ENCODE measurements at regions not wholly inside any gene's neighbourhood (a gene's known extent, or its start where the extent isn't known, plus 50 kb on each side); places are given as distances from the start of the nearest gene placed in this dataset.

DNA sequence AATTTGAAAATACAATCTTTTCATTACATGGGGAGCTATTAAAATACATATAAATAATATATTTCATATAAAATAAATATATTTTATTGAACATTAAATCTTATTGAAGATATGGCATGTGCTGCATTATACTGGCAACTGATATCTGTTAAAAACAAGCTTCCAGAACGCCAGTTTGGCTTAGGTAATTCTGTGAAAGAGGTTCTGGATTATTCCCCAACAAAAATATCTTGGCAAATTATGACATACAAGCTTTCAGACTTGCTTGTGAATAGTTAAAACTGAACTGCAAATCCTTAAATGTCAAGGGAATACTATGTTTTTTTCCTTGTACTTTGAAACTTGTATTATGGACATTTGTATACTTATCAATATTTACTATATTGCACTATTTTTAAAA, 210.2 kb upstream of the LCORL start:
- POLR2A ChIA-PET = no interaction called here
- CTCF ChIA-PET = no interaction called here
- TF ChIP-seq, protein P1, sequence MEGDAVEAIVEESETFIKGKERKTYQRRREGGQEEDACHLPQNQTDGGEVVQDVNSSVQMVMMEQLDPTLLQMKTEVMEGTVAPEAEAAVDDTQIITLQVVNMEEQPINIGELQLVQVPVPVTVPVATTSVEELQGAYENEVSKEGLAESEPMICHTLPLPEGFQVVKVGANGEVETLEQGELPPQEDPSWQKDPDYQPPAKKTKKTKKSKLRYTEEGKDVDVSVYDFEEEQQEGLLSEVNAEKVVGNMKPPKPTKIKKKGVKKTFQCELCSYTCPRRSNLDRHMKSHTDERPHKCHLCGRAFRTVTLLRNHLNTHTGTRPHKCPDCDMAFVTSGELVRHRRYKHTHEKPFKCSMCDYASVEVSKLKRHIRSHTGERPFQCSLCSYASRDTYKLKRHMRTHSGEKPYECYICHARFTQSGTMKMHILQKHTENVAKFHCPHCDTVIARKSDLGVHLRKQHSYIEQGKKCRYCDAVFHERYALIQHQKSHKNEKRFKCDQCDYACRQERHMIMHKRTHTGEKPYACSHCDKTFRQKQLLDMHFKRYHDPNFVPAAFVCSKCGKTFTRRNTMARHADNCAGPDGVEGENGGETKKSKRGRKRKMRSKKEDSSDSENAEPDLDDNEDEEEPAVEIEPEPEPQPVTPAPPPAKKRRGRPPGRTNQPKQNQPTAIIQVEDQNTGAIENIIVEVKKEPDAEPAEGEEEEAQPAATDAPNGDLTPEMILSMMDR (IDR thresholded peaks at IDR 0.05; ENCODE audit: insufficient read depth, low read length, missing control alignments) = no peak
- no peak overlapping the region for H3K4me3 ChIP-seq (ENCODE audit: low read depth, low read length)
- no peak for DNase-seq (ENCODE audit: low read depth, low spot score)

GRCh38 chr4:18227880-18228279, 206.3 kb upstream of the LCORL start:
- DNase-seq (ENCODE audit: low read depth, low spot score) = no peak
- CTCF ChIA-PET = no interaction called here
- no peak overlapping the region for H3K4me3 ChIP-seq (ENCODE audit: low read depth, low read length)
- TF ChIP-seq, protein P1 (IDR thresholded peaks at IDR 0.05; ENCODE audit: insufficient read depth, low read length, missing control alignments) = no peak
- POLR2A ChIA-PET = no interaction called here

- no peak for DNase-seq (ENCODE audit: low read depth, low spot score)
- ChIA-PET POLR2A (no interaction called here), CTCF (no interaction called here)
- TF ChIP-seq, protein P1 (IDR thresholded peaks at IDR 0.05; ENCODE audit: insufficient read depth, low read length, missing control alignments) = no peak
- no peak overlapping the region for H3K4me3 ChIP-seq (ENCODE audit: low read depth, low read length)
Measured at GRCh38 chr4:18214411-18215055, 193.0 kb upstream of the LCORL start.

GRCh38 chr4:18213576-18214198, 192.1 kb upstream of the LCORL start:
- no peak overlapping the region for H3K4me3 ChIP-seq (ENCODE audit: low read depth, low read length)
- POLR2A ChIA-PET = no interaction called here
- TF ChIP-seq, protein P1 (IDR thresholded peaks at IDR 0.05; ENCODE audit: insufficient read depth, low read length, missing control alignments) = no peak
- DNase-seq (ENCODE audit: low read depth, low spot score) = no peak
- CTCF ChIA-PET = no interaction called here

- TF ChIP-seq, protein P1 (IDR thresholded peaks at IDR 0.05; ENCODE audit: insufficient read depth, low read length, missing control alignments) = no peak
- DNase-seq (ENCODE audit: low read depth, low spot score) = no peak
- ChIA-PET POLR2A (no interaction called here), CTCF (no interaction called here)
- no peak overlapping the region for H3K4me3 ChIP-seq (ENCODE audit: low read depth, low read length)
Measured at GRCh38 chr4:18209448-18209847, 187.9 kb upstream of the LCORL start.

GRCh38 chr4:18203966-18204365, 182.4 kb upstream of the LCORL start:
- ChIA-PET POLR2A (no interaction called here), CTCF (no interaction called here)
- no peak overlapping the region for H3K4me3 ChIP-seq (ENCODE audit: low read depth, low read length)
- TF ChIP-seq, protein P1 (IDR thresholded peaks at IDR 0.05; ENCODE audit: insufficient read depth, low read length, missing control alignments) = no peak
- no peak for DNase-seq (ENCODE audit: low read depth, low spot score)

All from AG04449 (cell line).